ENCODE measurements at regions not wholly inside any gene's neighbourhood (a gene's known extent, or its start where the extent isn't known, plus 50 kb on each side); places are given as distances from the start of the nearest gene placed in this dataset.

DNA sequence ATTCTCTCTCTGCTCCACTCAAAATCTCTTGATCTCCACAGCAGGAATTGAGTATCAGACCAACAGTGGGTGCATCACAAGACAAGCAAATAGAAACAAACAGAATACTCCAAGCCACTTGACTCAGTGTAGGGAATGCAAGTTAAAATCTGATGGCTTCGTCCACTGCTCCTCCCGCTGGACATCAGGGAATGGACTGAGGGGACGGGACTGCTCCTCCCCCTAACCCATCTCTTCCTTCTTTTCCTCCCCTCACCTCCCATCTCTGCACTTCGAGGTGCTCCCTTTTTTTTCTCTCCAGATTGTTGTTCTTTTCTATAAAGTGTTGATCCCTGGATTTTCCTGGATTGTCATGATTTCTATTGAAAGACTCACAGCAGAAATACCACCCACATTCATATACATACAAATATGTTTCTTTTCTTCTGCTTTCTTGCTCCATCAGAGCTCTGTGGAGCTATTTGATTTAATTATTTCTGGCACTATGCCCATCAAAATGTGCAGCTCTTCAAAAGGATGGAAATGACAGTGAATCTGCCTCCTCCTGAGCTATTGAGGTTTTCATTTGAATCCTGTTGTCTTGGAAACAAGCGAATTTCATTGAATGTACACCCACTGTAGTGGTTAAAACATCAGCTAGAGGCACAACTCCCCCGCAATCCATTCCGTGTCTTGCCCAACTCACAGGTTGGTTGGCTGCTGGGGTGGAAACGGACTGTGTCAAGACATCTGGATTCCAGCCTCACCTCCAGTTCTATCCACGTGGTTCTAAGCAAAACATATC, 199.7 kb downstream of the SPTSSA start:
- H3K4me2 ChIP-seq = no peak overlapping the region
- no peak overlapping the region for H3K27ac ChIP-seq

DNA sequence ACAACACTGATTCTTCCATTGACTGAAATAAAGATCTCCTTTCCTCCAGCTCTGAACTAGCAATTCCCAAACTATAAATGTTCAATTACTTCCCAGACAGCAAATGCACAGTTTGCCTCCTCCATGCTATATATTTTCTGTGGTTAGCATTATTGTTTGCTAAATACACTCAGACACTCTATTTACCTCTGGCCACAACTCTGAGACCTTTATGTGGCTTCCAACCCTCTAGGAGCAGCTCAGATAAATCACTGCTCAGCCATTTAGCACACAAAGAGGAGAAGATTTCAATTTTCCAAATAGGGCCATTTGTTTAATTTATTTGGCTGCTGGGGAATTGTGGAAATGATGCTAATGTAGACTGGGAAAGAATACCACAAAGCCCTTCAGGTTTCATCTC, 202.0 kb downstream of the SPTSSA start:
- H3K9ac ChIP-seq = no peak overlapping the region

More for the DNA sequence above, 199.7 kb downstream of the SPTSSA start:
- TF ChIP-seq Cebpa-rat (IDR thresholded peaks at IDR 0.05) = no peak
- Histone ChIP-seq H3K9me3 (replicated peaks in 1 of 11) (0 out of 22 replicates have a peak, but pooled peaks cover 0 to 5% (median 0%) of the 10 kb centered on the region in 11 experiments), H3K27me3 (no peaks in the 10 kb centered on the region), H4K20me1 (no peaks in the 10 kb centered on the region), H3K36me3 (no peaks in the 10 kb centered on the region), H3K4me3 (no peak overlapping the region), H3K4me1 (no peaks in the 10 kb centered on the region), H3K9ac (no peak overlapping the region)

DNA sequence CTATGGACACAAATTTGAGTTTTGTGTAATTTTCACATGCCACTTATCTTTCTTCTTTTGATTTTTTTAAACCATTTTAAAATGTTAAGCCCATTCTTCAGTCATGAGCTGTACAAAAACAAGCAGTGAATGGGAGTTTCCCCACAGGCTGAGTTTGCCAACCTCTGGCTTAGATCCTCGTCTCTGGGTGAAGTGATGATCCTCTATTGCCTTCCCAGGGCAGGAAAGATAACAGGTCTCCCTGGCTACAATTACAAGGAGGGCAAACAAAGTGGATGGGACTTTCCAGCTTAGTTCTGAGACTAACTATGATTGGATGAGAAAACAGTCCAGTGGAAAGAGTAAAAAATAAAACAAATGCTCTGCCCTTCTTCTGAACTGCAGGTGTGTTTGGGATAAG, 203.7 kb downstream of the SPTSSA start:
- Histone ChIP-seq H4K20me1 (no peaks in the 10 kb centered on the region), H3K4me3 (no peak overlapping the region), H3K9me3 (replicated peaks in 1 of 11) (0 out of 22 replicates have a peak, but pooled peaks cover 0 to 2% (median 0%) of the 10 kb centered on the region in 11 experiments), H3K27me3 (no peaks in the 10 kb centered on the region), H3K36me3 (no peaks in the 10 kb centered on the region), H3K27ac (no peak overlapping the region), H3K4me1 (no peaks in the 10 kb centered on the region), H3K9ac (no peak overlapping the region), H3K4me2 (no peak overlapping the region)
- TF ChIP-seq Cebpa-rat (IDR thresholded peaks at IDR 0.05) = no peak

More for the DNA sequence above, 202.0 kb downstream of the SPTSSA start:
- Histone ChIP-seq H3K4me1 (no peaks in the 10 kb centered on the region), H4K20me1 (no peaks in the 10 kb centered on the region), H3K9me3 (replicated peaks in 1 of 11) (0 out of 22 replicates have a peak, but pooled peaks cover 0 to 5% (median 0%) of the 10 kb centered on the region in 11 experiments), H3K4me3 (no peak overlapping the region), H3K36me3 (no peaks in the 10 kb centered on the region), H3K4me2 (no peak overlapping the region), H3K27ac (no peak overlapping the region), H3K27me3 (no peaks in the 10 kb centered on the region)
- TF ChIP-seq Cebpa-rat (IDR thresholded peaks at IDR 0.05) = no peak

DNA sequence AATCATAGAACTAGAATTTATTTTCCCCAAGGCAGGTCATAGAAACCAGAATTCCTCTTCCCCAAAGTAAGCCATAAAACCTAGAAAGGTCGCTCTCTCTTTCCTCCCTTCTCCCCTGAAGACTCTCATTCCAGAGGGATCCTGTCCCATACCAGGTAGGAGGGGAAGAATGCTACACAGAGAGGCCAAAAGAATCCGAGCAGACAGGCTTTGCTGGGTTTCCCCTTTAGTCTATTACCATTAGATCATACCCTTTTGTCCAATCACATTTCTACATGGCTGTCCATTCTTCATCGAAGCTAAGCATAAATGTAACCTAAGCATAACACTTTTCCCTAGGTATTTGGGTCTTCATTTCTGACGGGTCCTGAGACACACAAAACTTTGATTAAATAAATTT, 204.5 kb downstream of the SPTSSA start:
- H3K36me3 ChIP-seq = no peaks in the 10 kb centered on the region
- H3K9me3 ChIP-seq (replicated peaks in 1 of 11) = no peaks in the 10 kb centered on the region
- H3K27ac ChIP-seq = no peak overlapping the region
- no peak overlapping the region for H3K9ac ChIP-seq
- no peaks in the 10 kb centered on the region for H3K27me3 ChIP-seq
- no peak for TF ChIP-seq Cebpa-rat (IDR thresholded peaks at IDR 0.05)
- H3K4me3 ChIP-seq = no peak overlapping the region
- H4K20me1 ChIP-seq = no peaks in the 10 kb centered on the region
- H3K4me1 ChIP-seq = peaks cover 0 to 1% (median 0%) of the 10 kb centered on the region in 10 experiments; a peak in 3 of 20 replicates
- H3K4me2 ChIP-seq = no peak overlapping the region

DNA sequence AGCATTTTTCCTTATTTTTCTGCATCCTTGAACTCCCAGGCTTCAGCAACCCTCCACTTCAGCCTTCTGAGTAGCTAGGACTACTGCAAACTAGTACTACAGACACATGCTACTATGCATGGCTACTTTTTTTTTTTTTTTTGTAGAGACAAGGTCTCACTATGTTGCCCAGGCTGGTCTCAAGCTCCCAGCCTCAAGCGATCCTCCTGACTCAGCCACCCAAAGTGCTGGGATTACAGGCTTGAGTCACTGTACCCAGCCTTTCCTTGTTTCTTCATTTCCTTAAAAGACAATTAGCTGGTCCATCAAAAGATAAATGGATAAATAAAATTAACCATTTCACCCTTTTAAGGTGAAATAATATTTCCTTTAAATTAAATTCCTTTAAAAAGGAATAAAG, 205.8 kb downstream of the SPTSSA start:
- no peak for TF ChIP-seq Cebpa-rat (IDR thresholded peaks at IDR 0.05)
- Histone ChIP-seq H3K27me3 (no peaks in the 10 kb centered on the region), H3K4me1 (peaks cover 0 to 14% (median 10%) of the 10 kb centered on the region in 10 experiments; a peak in 10 of 20 replicates), H3K9ac (no peak overlapping the region), H3K27ac (no peak overlapping the region), H3K9me3 (replicated peaks in 1 of 11) (no peaks in the 10 kb centered on the region), H3K4me3 (no peak overlapping the region), H3K4me2 (no peak overlapping the region), H4K20me1 (no peaks in the 10 kb centered on the region), H3K36me3 (no peaks in the 10 kb centered on the region)

DNA sequence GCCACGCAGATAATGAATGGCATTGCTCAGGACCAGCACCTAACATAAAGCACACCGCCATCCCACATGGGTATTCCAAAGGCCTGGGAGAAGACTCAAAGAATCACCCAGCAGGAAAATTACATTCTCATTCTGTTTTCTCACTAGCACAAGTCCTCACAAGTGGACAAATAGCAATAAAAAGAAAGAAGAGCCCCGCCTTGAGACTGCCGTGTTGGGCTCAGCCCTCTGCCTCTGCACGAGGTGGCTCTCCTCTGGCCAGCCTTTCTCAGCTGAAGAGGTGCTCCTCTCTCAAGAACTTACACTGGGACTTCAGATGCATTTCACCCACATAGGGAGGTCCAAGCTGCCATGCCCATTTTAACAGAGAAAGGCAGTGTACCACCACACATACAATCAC, 207.5 kb downstream of the SPTSSA start:
- TF ChIP-seq Cebpa-rat (IDR thresholded peaks at IDR 0.05) = no peak

DNA sequence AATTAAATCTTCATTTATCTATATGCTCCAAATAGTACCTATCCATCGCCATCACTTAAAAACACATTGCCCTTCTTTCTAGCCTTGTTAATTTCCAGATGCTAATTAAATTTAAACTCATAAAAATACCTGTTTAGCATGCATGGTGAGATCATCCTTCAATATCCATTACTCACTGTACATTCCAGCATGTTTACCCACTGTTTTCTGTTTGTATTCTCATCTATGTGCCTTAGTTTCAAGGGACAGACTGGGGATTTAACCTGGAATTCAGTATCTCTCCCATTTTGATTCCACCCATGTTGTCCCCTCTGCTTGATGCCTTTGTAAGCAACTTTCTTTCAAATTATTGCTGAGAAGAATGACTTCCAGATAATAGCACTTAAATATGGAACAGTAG, 208.0 kb downstream of the SPTSSA start:
- no peak overlapping the region for H3K4me2 ChIP-seq
- TF ChIP-seq Cebpa-rat (IDR thresholded peaks at IDR 0.05) = no peak
- no peaks in the 10 kb centered on the region for H3K36me3 ChIP-seq
- H3K27me3 ChIP-seq = no peaks in the 10 kb centered on the region
- no peaks in the 10 kb centered on the region for H4K20me1 ChIP-seq
- no peak overlapping the region for H3K4me3 ChIP-seq
- no peak overlapping the region for H3K27ac ChIP-seq
- no peaks in the 10 kb centered on the region for H3K9me3 ChIP-seq (replicated peaks in 1 of 11)
- no peak overlapping the region for H3K9ac ChIP-seq
- H3K4me1 ChIP-seq = peaks cover 0 to 18% (median 10%) of the 10 kb centered on the region in 10 experiments; a peak in 10 of 20 replicates

More for the DNA sequence above, 207.5 kb downstream of the SPTSSA start:
- Histone ChIP-seq H3K9ac (no peak overlapping the region), H4K20me1 (no peaks in the 10 kb centered on the region), H3K4me3 (no peak overlapping the region), H3K27ac (no peak overlapping the region), H3K27me3 (no peaks in the 10 kb centered on the region), H3K4me2 (no peak overlapping the region), H3K4me1 (peaks cover 0 to 18% (median 10%) of the 10 kb centered on the region in 10 experiments; a peak in 10 of 20 replicates), H3K9me3 (replicated peaks in 1 of 11) (no peaks in the 10 kb centered on the region), H3K36me3 (no peaks in the 10 kb centered on the region)

DNA sequence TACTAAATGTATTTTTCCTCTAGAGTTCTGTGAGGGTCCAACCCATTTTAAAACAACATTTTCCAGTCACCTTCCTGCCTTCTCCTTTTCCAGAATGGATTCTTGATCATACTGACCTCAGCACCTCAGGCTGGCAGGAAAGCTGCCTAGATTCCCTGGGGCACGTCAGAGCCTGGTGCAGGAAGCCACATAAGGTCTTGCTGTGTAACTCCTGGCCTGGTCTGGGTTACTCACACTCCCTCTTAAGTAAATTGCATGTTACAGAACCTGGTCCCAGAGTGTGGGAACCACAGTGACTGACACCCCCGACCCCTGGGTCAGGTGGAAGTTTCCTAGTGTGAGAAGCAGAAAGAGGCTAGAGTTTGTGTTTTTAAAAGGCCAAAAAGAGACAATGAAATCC, 209.8 kb downstream of the SPTSSA start:
- no peaks in the 10 kb centered on the region for H3K9me3 ChIP-seq (replicated peaks in 1 of 11)
- no peak overlapping the region for H3K27ac ChIP-seq
- H3K9ac ChIP-seq = 0 out of 22 replicates have a peak overlapping the region, but pooled peaks of 1 of the 11 experiments have one; percentile 15
- no peaks in the 10 kb centered on the region for H3K36me3 ChIP-seq
- H3K4me2 ChIP-seq = peak overlapping the region in 6 of 11 experiments; percentile 5 to 53 (median 31); a peak in 9 of 22 replicates
- H4K20me1 ChIP-seq = no peaks in the 10 kb centered on the region
- no peak overlapping the region for H3K4me3 ChIP-seq
- H3K4me1 ChIP-seq = peaks cover 0 to 18% (median 10%) of the 10 kb centered on the region in 10 experiments; a peak in 10 of 20 replicates
- no peaks in the 10 kb centered on the region for H3K27me3 ChIP-seq
- no peak for TF ChIP-seq Cebpa-rat (IDR thresholded peaks at IDR 0.05)

DNA sequence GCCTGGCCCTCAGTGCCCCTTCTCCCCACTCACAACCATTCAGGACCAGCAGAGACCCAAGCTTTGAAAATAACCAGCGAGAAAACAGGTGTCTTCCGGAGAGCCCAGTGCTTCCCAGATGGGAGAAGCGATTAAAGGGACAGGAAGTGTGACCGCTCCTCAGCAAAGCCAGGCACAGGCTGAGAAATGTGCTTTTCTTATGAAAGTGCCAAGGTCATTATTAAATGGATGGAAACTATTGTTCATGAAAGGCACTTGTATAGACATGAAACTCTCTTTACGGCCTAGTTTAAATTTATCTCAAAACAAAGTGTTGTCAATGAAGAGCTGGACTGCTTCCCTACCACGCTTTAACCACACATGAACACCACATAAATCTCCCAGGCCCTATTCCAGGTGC, 210.4 kb downstream of the SPTSSA start:
- H3K4me1 ChIP-seq = peaks cover 0 to 18% (median 10%) of the 10 kb centered on the region in 10 experiments; a peak in 10 of 20 replicates
- H3K4me3 ChIP-seq = no peak overlapping the region
- no peaks in the 10 kb centered on the region for H3K36me3 ChIP-seq
- H3K4me2 ChIP-seq = peak overlapping the region in 7 of 11 experiments; percentile 5 to 53 (median 24); a peak in 10 of 22 replicates
- no peaks in the 10 kb centered on the region for H3K27me3 ChIP-seq
- no peak overlapping the region for H3K27ac ChIP-seq
- H3K9me3 ChIP-seq (replicated peaks in 1 of 11) = no peaks in the 10 kb centered on the region
- no peaks in the 10 kb centered on the region for H4K20me1 ChIP-seq
- 0 out of 22 replicates have a peak overlapping the region, but pooled peaks of 1 of the 11 experiments have one; percentile 15 for H3K9ac ChIP-seq
- TF ChIP-seq Cebpa-rat (IDR thresholded peaks at IDR 0.05) = no peak

All from BLaER1 treated with 17β-estradiol and CSF1 and Interleukin-3, amounts not matched to agents 10 nM and 100 nM (cell line).